B cell (primary cell): ENCODE measurements at regions not wholly inside any gene's neighbourhood (a gene's known extent, or its start where the extent isn't known, plus 50 kb on each side); places are given as distances from the start of the nearest gene placed in this dataset.

ENCODE experiments used
- ATAC-seq: fragments of 200-7000 bp; cut with Tn5 transposase; one replicate; pipeline ENCODE4 v1.10.0; 2021; ENCODE audit warnings: low read depth, mild to moderate bottlenecking, moderate number of reproducible peaks, moderate library complexity
- CTCF ChIA-PET: fragments of 350-600 bp; sonication (Branson Sonifier 250); formaldehyde crosslinking; loops from one replicate; lab custom pipeline; 2021; ENCODE audit warnings: antibody characterized with exemption, inconsistent platforms; lab: Charles Lee
- POLR2A ChIA-PET: fragments of 350-600 bp; sonication (Branson Sonifier 250); formaldehyde crosslinking; loops from one replicate; lab custom pipeline; 2021; ENCODE audit warnings: antibody characterized with exemption; lab: Charles Lee
- DNase-seq: peaks from one replicate; pipeline ENCODE4 v3.0.0; 2013
- H2AFZ ChIP-seq: 2 replicates; pipeline ENCODE4 v1.6.1; 2012; ENCODE audit warnings: mild to moderate bottlenecking, low read depth, low read length; ENCODE audit not compliant: insufficient read depth, poor library complexity, severe bottlenecking
- H3K27ac ChIP-seq, 2 donors: 1 replicate in 1 of 2; 2 replicates in 1 of 2; pipeline ENCODE4 v1.5.1; 2012 to 2013; ENCODE audit warnings: low read length in 2 of 2, mild to moderate bottlenecking in 2 of 2, moderate library complexity in 1 of 2
- H3K27me3 ChIP-seq, 4 experiments: fragments of 200-600 bp in 1 of 4; sonication (generic) in 1 of 4; replicated peaks in 1 of 4; 1 replicate in 2 of 4; 2 replicates in 2 of 4; pipeline versions ENCODE4 v1.6.1 to v1.7.0; 2013 to 2016; ENCODE audit warnings: low read length in 3 of 4, mild to moderate bottlenecking in 2 of 4, mixed read lengths in 1 of 4, moderate library complexity in 1 of 4; ENCODE audit not compliant: insufficient read depth in 4 of 4, control insufficient read depth in 3 of 4; ENCODE audit errors: control extremely low read depth in 1 of 4
- H3K36me3 ChIP-seq, 2 experiments: replicated peaks in 1 of 2; 1 replicate in 1 of 2; 2 replicates in 1 of 2; pipeline versions ENCODE4 v1.6.1 to v1.7.1; 2013; ENCODE audit warnings: low read length in 1 of 2; ENCODE audit not compliant: insufficient read depth in 2 of 2, control insufficient read depth in 1 of 2; ENCODE audit errors: control extremely low read depth in 1 of 2, extremely low read depth in 1 of 2
- H3K4me1 ChIP-seq, 2 donors: fragments of 200-600 bp in 1 of 2; sonication (generic) in 1 of 2; 1 replicate in 1 of 2; 2 replicates in 1 of 2; pipeline versions ENCODE4 v1.5.1 to v1.6.1; 2013 to 2017; ENCODE audit warnings: low read length in 2 of 2; ENCODE audit not compliant: control insufficient read depth in 2 of 2, insufficient read depth in 2 of 2
- H3K4me2 ChIP-seq: replicated peaks from 2 replicates; pipeline ENCODE3; 2012; ENCODE audit warnings: mild to moderate bottlenecking, low read depth, low read length; ENCODE audit not compliant: poor library complexity, severe bottlenecking
- H3K4me3 ChIP-seq, 5 experiments: fragments of 200-600 bp in 1 of 5; sonication (generic) in 1 of 5; 1 replicate in 3 of 5; 2 replicates in 2 of 5; pipeline versions ENCODE4 v1.5.1 to v1.7.0; 2011 to 2016; ENCODE audit warnings: low read length in 4 of 5, mild to moderate bottlenecking in 4 of 5, low read depth in 2 of 5, control low read depth in 1 of 5, moderate library complexity in 1 of 5; ENCODE audit not compliant: insufficient read depth in 1 of 5; ENCODE audit errors: control extremely low read depth in 1 of 5, extremely low read depth in 1 of 5
- H3K79me2 ChIP-seq: fragments of 200-600 bp; sonication (generic); one replicate; pipeline ENCODE4 v1.6.0; 2016; ENCODE audit warnings: low read length; ENCODE audit not compliant: control insufficient read depth, insufficient read depth
- H3K9ac ChIP-seq: fragments of 200-600 bp; sonication (generic); 2 replicates; pipeline ENCODE4 v1.6.1; 2017; ENCODE audit warnings: mild to moderate bottlenecking, low read length, moderate library complexity
- H3K9me3 ChIP-seq, 3 donors: one replicate each; pipeline versions ENCODE4 v1.6.1 to v1.7.1; 2013; ENCODE audit warnings: low read length in 2 of 3; ENCODE audit not compliant: control insufficient read depth in 2 of 3, insufficient read depth in 1 of 3; ENCODE audit errors: control extremely low read depth in 1 of 3
- H4K20me1 ChIP-seq: 2 replicates; pipeline ENCODE4 v1.6.0; 2012; ENCODE audit warnings: mild to moderate bottlenecking, low read length; ENCODE audit not compliant: insufficient read depth, control insufficient read depth, poor library complexity, severe bottlenecking
- H3K27ac Mint-ChIP-seq: one replicate; pipeline ENCODE4 v1.8.0; 2021; ENCODE audit warnings: mixed read lengths
- H3K27me3 Mint-ChIP-seq: one replicate; pipeline ENCODE4 v1.8.0; 2021; ENCODE audit warnings: mixed read lengths
- H3K4me1 Mint-ChIP-seq: one replicate; pipeline ENCODE4 v1.8.0; 2021; ENCODE audit warnings: mixed read lengths
- H3K4me3 Mint-ChIP-seq: one replicate; pipeline ENCODE4 v1.8.0; 2021; ENCODE audit warnings: mixed read lengths
- H3K9me3 Mint-ChIP-seq: one replicate; pipeline ENCODE4 v1.8.0; 2022; ENCODE audit warnings: mixed read lengths; ENCODE audit not compliant: insufficient read depth
- CTCF ChIP-seq: fragments of 200-600 bp; IDR thresholded peaks from one replicate; pipeline ENCODE4 v1.8.0; 2022; ENCODE audit warnings: antibody characterized with exemption, mild to moderate bottlenecking
- EZH2 ChIP-seq: IDR thresholded peaks from 2 replicates; pipeline ENCODE4 v1.6.1; 2012; ENCODE audit warnings: borderline replicate concordance, low read depth, mild to moderate bottlenecking, moderate library complexity, low read length; ENCODE audit not compliant: insufficient read depth, poor library complexity, severe bottlenecking
- WGBS: methylation state at CpG from one replicate; pipeline ENCODE4 v1.1.5; 2013; ENCODE audit warnings: missing lambda C conversion rate; ENCODE audit not compliant: insufficient coverage; 5-methylcytosine and 5-hydroxymethylcytosine counted together
- intact Hi-C: fragments of 100-400 bp; cut with micrococcal nuclease; formaldehyde crosslinking; loops from one replicate; pipeline ENCODE4 v1.10.0; 2022

GRCh38 chr16:52863000-52863399 lies 189.7 kb downstream of the CHD9NB start:
- ATAC-seq (no peak), DNase-seq (no peak)
- H3K4me3 ChIP-seq: no peak overlapping the region
- H3K27me3 ChIP-seq: no peaks in the 10 kb centered on the region
- ChIA-PET CTCF (no interaction called here), POLR2A (no interaction called here)
- TF ChIP-seq CTCF (no peak), EZH2 (no peak)
- Mint-ChIP-seq H3K4me1 (no peaks in the 10 kb centered on the region), H3K9me3 (peaks cover 2% of the 10 kb centered on the region), H3K27ac (no peak overlapping the region), H3K27me3 (no peaks in the 10 kb centered on the region), H3K4me3 (no peak overlapping the region)
- H3K4me2 ChIP-seq: no peak overlapping the region
- H3K9me3 ChIP-seq: no peaks in the 10 kb centered on the region
- no peak overlapping the region for H2AFZ ChIP-seq
- no peaks in the 10 kb centered on the region for H3K4me1 ChIP-seq
- H3K9ac ChIP-seq: no peak overlapping the region
- intact Hi-C loops: no loop called here
- WGBS: 82% methylated on average over 4 of the region's 4 CpGs
- no peaks in the 10 kb centered on the region for H3K79me2 ChIP-seq
- no peaks in the 10 kb centered on the region for H4K20me1 ChIP-seq
- H3K27ac ChIP-seq: no peak overlapping the region
- no peaks in the 10 kb centered on the region for H3K36me3 ChIP-seq

- H2AFZ ChIP-seq: no peak overlapping the region
- no peaks in the 10 kb centered on the region for H3K27me3 Mint-ChIP-seq
- intact Hi-C loops: no loop called here
- H4K20me1 ChIP-seq: no peaks in the 10 kb centered on the region
- no peaks in the 10 kb centered on the region for H3K4me1 ChIP-seq
- DNase-seq (no peak), ATAC-seq (no peak)
- no peak overlapping the region for H3K27ac Mint-ChIP-seq
- H3K36me3 ChIP-seq: no peaks in the 10 kb centered on the region
- WGBS: 94% methylated on average over 3 of the region's 7 CpGs
- TF ChIP-seq CTCF (no peak), EZH2 (no peak)
- POLR2A ChIA-PET: no interaction called here
- H3K27me3 ChIP-seq: no peaks in the 10 kb centered on the region
- no peak overlapping the region for H3K4me2 ChIP-seq
- no peak overlapping the region for H3K4me3 Mint-ChIP-seq
- H3K9me3 Mint-ChIP-seq: no peaks in the 10 kb centered on the region
- H3K9ac ChIP-seq: no peak overlapping the region
- CTCF ChIA-PET: interaction anchor here (0.6 kb wide), 1 partner anchor 11 kb away, joined by 3 read pairs; no protein-coding TSS in a partner anchor
- H3K9me3 ChIP-seq: no peaks in the 10 kb centered on the region
- no peaks in the 10 kb centered on the region for H3K79me2 ChIP-seq
- no peak overlapping the region for H3K4me3 ChIP-seq
- no peaks in the 10 kb centered on the region for H3K4me1 Mint-ChIP-seq
- no peak overlapping the region for H3K27ac ChIP-seq
Measured at GRCh38 chr16:52861614-52862022, 191.1 kb downstream of the CHD9NB start.
